HG03469 (cell line): ENCODE measurements at regions not wholly inside any gene's neighbourhood (a gene's known extent, or its start where the extent isn't known, plus 50 kb on each side); places are given as distances from the start of the nearest gene placed in this dataset.

Experiments
- ATAC-seq: cut with Tn5 transposase; IDR thresholded peaks from one replicate; pipeline ENCODE4 v1.9.1; 2021; ENCODE audit warnings: mild to moderate bottlenecking, moderate library complexity, moderate number of reproducible peaks; ENCODE audit not compliant: unreplicated experiment

- no peak for ATAC-seq
Observed at GRCh38 chr4:147303174-147303872, 177.6 kb upstream of the EDNRA start.

GRCh38 chr4:147303873-147304229, 177.0 kb upstream of the EDNRA start:
- ATAC-seq, result no peak

GRCh38 chr4:147307896-147308674, 172.8 kb upstream of the EDNRA start:
- ATAC-seq, result no peak

- no peak for ATAC-seq
Observed at GRCh38 chr4:147309434-147309833, 171.5 kb upstream of the EDNRA start.

GRCh38 chr4:147310312-147310711, 170.6 kb upstream of the EDNRA start:
- ATAC-seq, result no peak

GRCh38 chr4:147311956-147312355, 168.9 kb upstream of the EDNRA start:
- no peak for ATAC-seq

- no peak for ATAC-seq
Observed at GRCh38 chr4:147312376-147313046, 168.4 kb upstream of the EDNRA start.

GRCh38 chr4:147313108-147313507, 167.8 kb upstream of the EDNRA start:
- no peak for ATAC-seq

GRCh38 chr4:147318586-147318985, 162.3 kb upstream of the EDNRA start:
- no peak for ATAC-seq

- ATAC-seq, result no peak
Observed at GRCh38 chr4:147325571-147325981, 155.3 kb upstream of the EDNRA start.

GRCh38 chr4:147326591-147326990, 154.3 kb upstream of the EDNRA start:
- ATAC-seq, result no peak

- ATAC-seq, result no peak
Observed at GRCh38 chr4:147327322-147327721, 153.6 kb upstream of the EDNRA start.

GRCh38 chr4:147328189-147328588, 152.7 kb upstream of the EDNRA start:
- ATAC-seq, result no peak

GRCh38 chr4:147328756-147329446, 152.0 kb upstream of the EDNRA start:
- ATAC-seq, result no peak

- ATAC-seq, result no peak
Observed at GRCh38 chr4:147332091-147332490, 148.8 kb upstream of the EDNRA start.

GRCh38 chr4:147334478-147334877, 146.4 kb upstream of the EDNRA start:
- no peak for ATAC-seq

- no peak for ATAC-seq
Observed at GRCh38 chr4:147335183-147335582, 145.7 kb upstream of the EDNRA start.

- no peak for ATAC-seq
Observed at GRCh38 chr4:147336252-147336651, 144.6 kb upstream of the EDNRA start.

GRCh38 chr4:147339100-147339499, 141.8 kb upstream of the EDNRA start:
- ATAC-seq, result no peak

- ATAC-seq, result no peak
Observed at GRCh38 chr4:147340111-147340510, 140.8 kb upstream of the EDNRA start.

- no peak for ATAC-seq
Observed at GRCh38 chr4:147340591-147341120, 140.2 kb upstream of the EDNRA start.
